IMR-90 (cell line): ENCODE measurements at regions not wholly inside any gene's neighbourhood (a gene's known extent, or its start where the extent isn't known, plus 50 kb on each side); places are given as distances from the start of the nearest gene placed in this dataset.
"Not testable (repeated sequence)": the region's sequence is repeated elsewhere in the genome, so short reads cannot be mapped to it uniquely, and the experiment has no call there.

Experiments used
- ATAC-seq: fragments of 200-7000 bp; cut with Tn5 transposase; 2 replicates; pipeline ENCODE4 v1.9.1; 2020; ENCODE audit warnings: low read depth, mild to moderate bottlenecking, moderate library complexity
- BruUV-seq: library from RNA; stranded (reverse); fragments of 400-500 nt; replicated peaks from 2 replicates; lab custom pipeline; 2021; lab: Mats Ljungman, UMichigan
- CTCF ChIA-PET: fragments of 300-600 bp; formaldehyde crosslinking; extraction: SDS; loops from one replicate; lab custom pipeline; 2021; ENCODE audit warnings: antibody characterized with exemption; lab: Yijun Ruan, JAX
- POLR2A ChIA-PET: fragments of 300-600 bp; sonication (Branson Sonifier 250); formaldehyde crosslinking; loops from one replicate; lab custom pipeline; 2022; ENCODE audit warnings: antibody characterized with exemption; ENCODE audit not compliant: unreplicated experiment; lab: Charles Lee
- DNase-seq: peaks from one replicate; pipeline ENCODE4 v3.0.0; 2013
- H2AFZ ChIP-seq: replicated peaks from 2 replicates; pipeline ENCODE3; 2013; ENCODE audit warnings: low read length, mild to moderate bottlenecking; ENCODE audit not compliant: poor library complexity
- H2AK5ac ChIP-seq: 2 replicates; pipeline ENCODE4 v1.6.1; 2013; ENCODE audit warnings: low read depth, low read length, inconsistent platforms
- H2AK9ac ChIP-seq: replicated peaks from 2 replicates; pipeline ENCODE3; 2013; ENCODE audit warnings: mild to moderate bottlenecking, low read depth, low read length, moderate library complexity; ENCODE audit not compliant: poor library complexity
- H2BK120ac ChIP-seq: 2 replicates; pipeline ENCODE4 v1.6.1; 2013; ENCODE audit warnings: low read depth, low read length, inconsistent platforms
- H2BK15ac ChIP-seq: 3 replicates; pipeline ENCODE4 v1.6.1; 2013; ENCODE audit warnings: low read depth, low read length, inconsistent platforms
- H2BK20ac ChIP-seq: 2 replicates; pipeline ENCODE4 v1.6.1; 2013; ENCODE audit warnings: low read depth, mild to moderate bottlenecking, inconsistent platforms, low read length, moderate library complexity
- H2BK5ac ChIP-seq: 2 replicates; pipeline ENCODE4 v1.6.1; 2013; ENCODE audit warnings: mild to moderate bottlenecking, low read depth, low read length, inconsistent platforms; ENCODE audit not compliant: poor library complexity, severe bottlenecking
- H3K14ac ChIP-seq: replicated peaks from 2 replicates; pipeline ENCODE4 v1.6.1; 2013; ENCODE audit warnings: low read depth, low read length, inconsistent platforms
- H3K18ac ChIP-seq: 2 replicates; pipeline ENCODE4 v1.6.1; 2013; ENCODE audit warnings: low read depth, low read length, control low read depth
- H3K23ac ChIP-seq: 2 replicates; pipeline ENCODE4 v1.6.1; 2013; ENCODE audit warnings: low read depth, low read length, inconsistent platforms
- H3K27ac ChIP-seq: 2 replicates; pipeline ENCODE4 v1.5.1; 2013; ENCODE audit warnings: mild to moderate bottlenecking, control low read depth, low read length; ENCODE audit not compliant: insufficient read depth
- H3K27me3 ChIP-seq: 2 replicates; pipeline ENCODE4 v1.6.1; 2013; ENCODE audit warnings: low read length; ENCODE audit not compliant: control insufficient read depth, insufficient read depth
- H3K36me3 ChIP-seq: 2 replicates; pipeline ENCODE4 v1.6.1; 2013; ENCODE audit warnings: low read length, mixed read lengths; ENCODE audit not compliant: control insufficient read depth, insufficient read depth
- H3K4ac ChIP-seq: 2 replicates; pipeline ENCODE4 v1.6.1; 2013; ENCODE audit warnings: low read depth, low read length, inconsistent platforms
- H3K4me1 ChIP-seq: 2 replicates; pipeline ENCODE4 v1.6.1; 2013; ENCODE audit warnings: low read length, mixed read lengths; ENCODE audit not compliant: control insufficient read depth, insufficient read depth
- H3K4me2 ChIP-seq: 2 replicates; pipeline ENCODE4 v1.6.1; 2013; ENCODE audit warnings: low read depth, mild to moderate bottlenecking, control low read depth, low read length, moderate library complexity
- H3K4me3 ChIP-seq: 2 replicates; pipeline ENCODE4 v1.5.1; 2013; ENCODE audit warnings: low read depth, mild to moderate bottlenecking, control low read depth, low read length, moderate library complexity; ENCODE audit not compliant: insufficient read depth
- H3K56ac ChIP-seq: 2 replicates; pipeline ENCODE4 v1.6.1; 2013; ENCODE audit warnings: low read length, inconsistent platforms; ENCODE audit not compliant: insufficient read depth; ENCODE audit errors: extremely low read depth
- H3K79me1 ChIP-seq, 2 experiments: 2 replicates each; pipeline ENCODE4 v1.6.1; 2013; ENCODE audit warnings: low read length in 2 of 2, inconsistent platforms in 1 of 2, low read depth in 1 of 2
- H3K9ac ChIP-seq: 2 replicates; pipeline ENCODE4 v1.6.1; 2013; ENCODE audit warnings: low read depth, low read length, control low read depth
- H3K9me1 ChIP-seq: 2 replicates; pipeline ENCODE4 v1.6.1; 2013; ENCODE audit warnings: low read length, inconsistent platforms; ENCODE audit not compliant: insufficient read depth
- H3K9me3 ChIP-seq: 2 replicates; pipeline ENCODE4 v1.6.1; 2013; ENCODE audit warnings: low read length; ENCODE audit not compliant: control insufficient read depth, insufficient read depth
- H4K20me1 ChIP-seq: 2 replicates; pipeline ENCODE4 v1.6.1; 2013; ENCODE audit warnings: low read length, inconsistent platforms; ENCODE audit not compliant: insufficient read depth
- H4K5ac ChIP-seq: 2 replicates; pipeline ENCODE4 v1.6.1; 2013; ENCODE audit warnings: mild to moderate bottlenecking, low read depth, low read length, control low read depth
- H4K8ac ChIP-seq, 2 experiments: 2 replicates each; pipeline ENCODE4 v1.6.1; 2013; ENCODE audit warnings: low read depth in 2 of 2, low read length in 2 of 2, control low read depth in 1 of 2, inconsistent platforms in 1 of 2
- H4K91ac ChIP-seq: 2 replicates; pipeline ENCODE4 v1.6.1; 2013; ENCODE audit warnings: low read depth, low read length, inconsistent platforms; ENCODE audit not compliant: insufficient read depth
- WGBS, 2 experiments: methylation state at CpG; one replicate each; pipeline versions ENCODE4 v1.1.5 to v1.1.7; 2013; ENCODE audit warnings: missing lambda C conversion rate in 2 of 2; ENCODE audit not compliant: insufficient read length in 1 of 2; ENCODE audit errors: extremely low coverage in 2 of 2; 5-methylcytosine and 5-hydroxymethylcytosine counted together
- dilution Hi-C: fragments of 300-500 bp; cut with HindIII; formaldehyde crosslinking; loops from one replicate; pipeline ENCODE4 v1.14.3; 2018; ENCODE audit warnings: low sequenced_read_pairs; ENCODE audit not compliant: unreplicated experiment
- in situ Hi-C: fragments of 300-500 bp; cut with MboI; formaldehyde crosslinking; loops from 3 replicates; pipeline ENCODE4 v1.14.3; 2019; ENCODE audit warnings: low sequenced_read_pairs, inconsistent platforms, mixed read lengths
- intact Hi-C: fragments of 100-400 bp; cut with micrococcal nuclease; formaldehyde crosslinking; loops from 2 replicates; pipeline ENCODE4 v1.10.0; 2022

GRCh38 chr16:26874318-26874717, 192.4 kb upstream of the C16orf82 start:
- H3K9me3 ChIP-seq, H4K5ac ChIP-seq, H3K4me2 ChIP-seq, H2BK15ac ChIP-seq, H3K4ac ChIP-seq, intact Hi-C loops, H2AK9ac ChIP-seq, H3K9ac ChIP-seq, POLR2A ChIA-PET, H2AK5ac ChIP-seq, H3K14ac ChIP-seq, in situ Hi-C loops, H3K23ac ChIP-seq, H3K4me3 ChIP-seq, H3K27ac ChIP-seq, H3K56ac ChIP-seq, H3K27me3 ChIP-seq, H2BK120ac ChIP-seq, BruUV-seq, H3K18ac ChIP-seq, DNase-seq, H2BK5ac ChIP-seq, H3K9me1 ChIP-seq, H3K36me3 ChIP-seq, H4K8ac ChIP-seq, H3K4me1 ChIP-seq, dilution Hi-C loops, H3K79me1 ChIP-seq, H4K20me1 ChIP-seq, H4K91ac ChIP-seq, H2BK20ac ChIP-seq, CTCF ChIA-PET, H2AFZ ChIP-seq, ATAC-seq: not testable (repeated sequence)
- WGBS, 2 experiments: no CpG with 5 or more reads among the region's 5 CpGs
